ENCODE measurements at regions not wholly inside any gene's neighbourhood (a gene's known extent, or its start where the extent isn't known, plus 50 kb on each side); places are given as distances from the start of the nearest gene placed in this dataset.

- TF ChIP-seq ZNF592 (IDR thresholded peaks at IDR 0.05) = no peak
- no peak for TF ChIP-seq TCF3 (IDR thresholded peaks at IDR 0.05; ENCODE audit: borderline replicate concordance, insufficient read depth, low read depth, low read length)
- TF ChIP-seq EP300 (IDR thresholded peaks at IDR 0.05; ENCODE audit: borderline replicate concordance in 1 of 2, control insufficient read depth in 1 of 2, low read depth in 2 of 2, low read length in 2 of 2) = no peak
- TF ChIP-seq BMI1 (IDR thresholded peaks at IDR 0.05; ENCODE audit: borderline replicate concordance) = no peak
- TF ChIP-seq FOS (IDR thresholded peaks at IDR 0.05; ENCODE audit: borderline replicate concordance, extremely low read depth, insufficient read length) = no peak
- TF ChIP-seq POLR2A (IDR thresholded peaks at IDR 0.05; ENCODE audit: low read depth, low read length) = no peak
- no peak for TF ChIP-seq BHLHE40 (IDR thresholded peaks at IDR 0.05; ENCODE audit: borderline replicate concordance in 1 of 2, low read depth in 2 of 2, low read length in 1 of 2)
Observed at GRCh38 chr18:34990597-34990996, 50.6 kb upstream of the MAPRE2 start (continued).

- no peaks in the 10 kb centered on the region for H3K4me1 ChIP-seq (ENCODE audit: control insufficient read depth, insufficient read depth, low read length)
- no peak for FAIRE-seq
- BruUV-seq (replicated peaks) = no TSS peak
- RAD21 ChIA-PET (ENCODE audit: unreplicated experiment) = no interaction called here
- WGBS (ENCODE audit: insufficient coverage, insufficient replicate concordance, low lambda C conversion rate, missing lambda C conversion rate) = 33% methylated on average over 7 of the region's 7 CpGs
- H3K9ac ChIP-seq (ENCODE audit: control insufficient read depth, insufficient read depth, low read length) = no peak overlapping the region
- no peaks in the 10 kb centered on the region for H3K36me3 ChIP-seq (ENCODE audit: control insufficient read depth in 2 of 2, insufficient read depth in 2 of 2, low read length in 1 of 2)
- no peaks in the 10 kb centered on the region for H3K9me3 ChIP-seq (replicated peaks; ENCODE audit: control insufficient read depth, insufficient read depth, low read length)
- no peak overlapping the region for H2AFZ ChIP-seq (ENCODE audit: control insufficient read depth, low read depth, low read length)
- in situ Hi-C loops (cut with MboI) (no loop called here), intact Hi-C loops (cut with micrococcal nuclease; ENCODE audit: unreplicated experiment) (no loop called here)
- H3K27me3 ChIP-seq (replicated peaks in 1 of 2; ENCODE audit: control insufficient read depth in 2 of 2, insufficient read depth in 2 of 2, low read length in 1 of 2) = no peaks in the 10 kb centered on the region
- H4K20me1 ChIP-seq (ENCODE audit: control insufficient read depth, insufficient read depth) = no peaks in the 10 kb centered on the region
- ATAC-seq = no peak
- no peak overlapping the region for H3K4me3 ChIP-seq
- no peaks in the 10 kb centered on the region for H3K79me2 ChIP-seq (ENCODE audit: control insufficient read depth, insufficient read depth, low read length)
- CTCF ChIA-PET = interaction anchor here (0.6 to 1.1 kb wide), 2 partner anchors 15 to 949 kb away, joined by 3 to 4 read pairs; no protein-coding TSS in a partner anchor
- H3K4me2 ChIP-seq (ENCODE audit: control insufficient read depth, insufficient read depth) = no peak overlapping the region
- POLR2A ChIA-PET = no interaction called here
- SMC1A ChIA-PET (ENCODE audit: uncharacterized antibody, unreplicated experiment) = interaction anchor here (0.9 kb wide), 1 partner anchor 15 kb away, joined by 3 read pairs; no protein-coding TSS in a partner anchor
- no peak overlapping the region for H3K27ac ChIP-seq (ENCODE audit: control insufficient read depth, insufficient read depth)
- DNase-seq (ENCODE audit: low read depth, low spot score) = no peak
- TF ChIP-seq MXI1 (IDR thresholded peaks at IDR 0.05; ENCODE audit: low read depth, low read length) (no peak), USF2 (IDR thresholded peaks at IDR 0.05; ENCODE audit: borderline replicate concordance, low read depth, low read length) (no peak), PAX8 (IDR thresholded peaks at IDR 0.05) (no peak), SREBF2 (IDR thresholded peaks at IDR 0.05; ENCODE audit: low read length) (no peak), GABPA (IDR thresholded peaks at IDR 0.05; ENCODE audit: low read depth) (no peak), HDAC6 (IDR thresholded peaks at IDR 0.05; ENCODE audit: unreplicated experiment) (no peak), MEF2A (IDR thresholded peaks at IDR 0.05; ENCODE audit: insufficient read depth, low read depth, low read length) (no peak), CHD1 (IDR thresholded peaks at IDR 0.05; ENCODE audit: low read depth, low read length) (no peak), MTA2 (IDR thresholded peaks at IDR 0.05; ENCODE audit: low read depth) (no peak), ATF2 (IDR thresholded peaks at IDR 0.05; ENCODE audit: low read length) (no peak), KLF5 (IDR thresholded peaks at IDR 0.05; ENCODE audit: partially characterized antibody) (no peak)
Observed at GRCh38 chr18:34991152-34991551, 50.1 kb upstream of the MAPRE2 start.
